Activated CD4-positive, alpha-beta T cell treated with anti-CD3 and anti-CD28 coated beads, Interleukin-2, amount 50 U/mL, for 16 hours (primary cell): ENCODE measurements at regions not wholly inside any gene's neighbourhood (a gene's known extent, or its start where the extent isn't known, plus 50 kb on each side); places are given as distances from the start of the nearest gene placed in this dataset.
"Not testable (repeated sequence)": the region's sequence is repeated elsewhere in the genome, so short reads cannot be mapped to it uniquely, and the experiment has no call there.

Source experiments
- DNase-seq: peaks from one replicate; pipeline ENCODE4 v3.0.0-alpha.2; 2020

- no peak for DNase-seq
Measured at GRCh38 chr18:60319129-60319528, 53.4 kb downstream of the MC4R start.

GRCh38 chr18:60311676-60312360 is 60.8 kb downstream of the MC4R start:
- DNase-seq, result no peak

GRCh38 chr18:60295674-60296073 is 76.9 kb downstream of the MC4R start:
- no peak for DNase-seq

DNA sequence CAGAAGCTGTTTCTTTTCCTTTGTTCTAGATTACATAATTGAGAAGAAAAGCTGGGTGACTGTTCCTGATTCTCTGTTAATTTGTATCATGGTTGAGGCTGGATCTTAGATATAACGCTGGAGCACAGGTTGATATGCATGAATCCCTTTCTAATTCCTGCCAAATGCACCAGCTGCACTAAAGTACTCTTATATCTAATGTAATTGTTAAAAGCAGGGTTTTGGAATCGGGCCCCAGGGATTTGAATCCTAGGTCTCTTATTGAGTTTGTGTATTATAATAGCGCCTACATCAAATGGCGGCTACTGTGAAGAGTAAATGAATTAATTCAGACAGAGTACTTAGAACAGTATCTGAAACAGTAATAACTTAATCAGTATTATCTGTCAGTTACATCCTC is 80.4 kb downstream of the MC4R start:
- DNase-seq, result no peak

GRCh38 chr18:60279391-60279790 is 93.2 kb downstream of the MC4R start:
- no peak for DNase-seq

GRCh38 chr18:60277855-60278480 is 94.6 kb downstream of the MC4R start:
- no peak for DNase-seq

DNA sequence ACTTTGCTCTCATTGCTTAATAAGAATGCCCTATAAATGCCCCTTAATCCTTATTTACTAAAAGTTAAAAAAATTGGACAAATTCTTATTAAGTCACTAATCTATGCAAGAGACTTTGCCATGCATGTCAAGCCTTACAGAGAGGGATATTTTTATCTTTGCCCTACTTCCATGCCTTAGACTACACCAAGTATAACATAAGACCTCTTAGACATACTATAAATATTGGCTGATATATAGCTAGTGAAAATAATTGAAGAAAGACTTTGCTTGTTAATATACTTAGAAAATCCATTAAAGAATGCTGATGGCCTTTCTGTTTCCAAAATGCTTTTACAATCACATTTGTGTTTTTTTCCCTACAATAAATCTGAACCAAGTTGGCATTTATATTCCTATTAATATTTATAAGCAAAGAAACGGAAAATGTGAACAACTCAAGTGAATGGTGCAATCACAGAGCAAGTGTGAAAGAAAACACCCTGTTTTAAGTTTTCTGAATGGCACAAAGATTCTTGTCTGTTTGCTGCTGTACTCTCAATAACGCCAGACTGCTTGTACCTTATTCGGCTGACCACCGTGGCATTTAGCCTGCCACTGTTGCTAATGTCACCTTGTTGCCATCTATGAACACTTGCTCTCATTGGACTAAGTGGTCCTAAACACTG is 105.0 kb downstream of the MC4R start:
- DNase-seq, result no peak

DNA sequence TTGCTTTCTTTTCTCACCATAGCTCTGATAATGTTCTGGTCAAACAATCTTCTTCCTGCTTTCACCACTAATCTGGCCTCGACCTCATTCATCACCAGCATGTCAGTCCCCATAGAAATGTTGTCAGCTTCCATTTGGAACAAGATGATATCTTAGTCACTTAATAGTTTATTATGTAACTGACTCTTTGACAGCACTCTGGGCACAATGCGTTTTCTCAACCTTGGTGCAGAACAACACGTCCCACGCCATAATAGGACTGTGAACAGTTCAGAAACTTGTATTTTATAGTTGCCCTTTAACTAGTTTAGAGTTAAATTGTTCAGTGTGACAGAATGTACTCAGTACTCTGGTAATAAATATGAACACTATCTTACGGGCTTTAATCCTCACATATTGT is 106.0 kb downstream of the MC4R start:
- no peak for DNase-seq

DNA sequence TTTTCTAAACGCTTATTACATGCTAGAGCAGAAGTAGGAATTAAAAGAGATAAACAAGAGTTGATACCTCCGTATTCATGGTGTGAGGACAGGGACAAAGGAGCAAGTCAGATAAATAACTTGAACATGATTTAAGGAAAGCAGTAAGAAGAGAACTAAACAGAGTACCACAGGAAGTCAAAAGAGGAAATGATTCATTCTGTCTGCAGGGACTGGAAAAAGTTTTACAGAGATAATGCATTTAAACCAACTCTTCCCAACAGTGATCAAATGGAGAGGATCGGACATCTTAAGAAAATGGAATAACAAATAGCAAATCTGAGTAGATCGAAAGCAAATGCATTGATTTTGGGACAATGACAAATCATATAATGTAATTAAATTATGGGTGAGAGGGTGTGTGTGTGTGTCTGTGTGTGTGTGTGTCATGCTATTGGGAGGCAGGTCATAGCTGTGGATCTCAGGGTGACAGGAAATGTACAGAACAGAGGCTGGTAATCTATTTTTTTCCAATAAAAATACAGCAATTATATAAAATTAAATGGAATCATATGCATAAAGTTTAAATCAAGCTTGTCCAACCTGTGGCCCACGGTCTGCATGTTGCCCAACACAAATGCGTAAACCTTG is 113.4 kb downstream of the MC4R start:
- DNase-seq, result peak; percentile 2

- DNase-seq, result no peak
Measured at GRCh38 chr18:60249388-60249787, 123.2 kb downstream of the MC4R start.

DNA sequence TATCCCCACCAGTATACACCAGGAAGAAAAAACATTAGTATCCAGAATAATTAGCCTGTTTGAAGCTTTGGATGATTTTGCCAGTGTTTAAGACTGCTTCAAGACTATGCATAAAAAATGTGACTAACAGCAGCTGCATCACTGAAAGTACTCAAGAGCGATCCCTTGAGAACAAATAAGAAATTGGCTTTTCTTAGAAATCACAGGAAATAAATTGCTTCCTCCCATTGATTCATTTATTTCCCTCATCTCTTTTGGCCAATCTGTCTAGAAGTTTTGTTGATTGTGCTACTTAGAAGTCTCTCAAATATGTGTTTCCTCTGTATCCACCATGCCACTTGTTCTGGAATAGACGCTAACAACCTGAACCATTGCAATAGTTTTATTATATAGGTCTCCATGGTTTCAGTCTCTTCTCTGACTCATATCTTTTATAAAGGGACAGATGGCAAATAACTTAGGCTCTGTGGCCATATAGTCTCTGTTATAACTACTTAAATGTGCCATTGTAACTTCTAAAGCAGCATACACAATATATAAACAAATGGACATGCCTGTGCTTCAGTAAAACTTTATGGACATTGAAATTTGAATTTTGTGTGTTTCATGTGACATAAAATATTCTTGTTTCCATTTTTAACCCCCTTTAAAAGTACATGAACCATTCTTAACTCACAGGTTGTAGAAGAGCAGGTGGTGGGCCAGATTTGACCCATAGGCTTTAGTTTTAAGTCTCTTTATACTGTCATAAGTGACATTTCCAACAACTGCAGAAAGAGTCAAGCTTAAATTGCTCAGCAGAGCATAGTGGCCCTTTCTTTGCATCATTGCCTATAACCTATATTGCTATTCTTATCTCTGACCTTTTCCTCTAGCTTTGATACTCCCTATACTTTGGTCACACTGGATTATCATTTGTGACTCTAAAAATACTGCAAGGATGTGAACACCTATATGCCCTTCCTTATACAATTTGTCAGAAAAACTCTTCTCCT is 123.9 kb downstream of the MC4R start:
- no peak for DNase-seq

GRCh38 chr18:60247103-60247502 is 125.5 kb downstream of the MC4R start:
- DNase-seq, result no peak

DNA sequence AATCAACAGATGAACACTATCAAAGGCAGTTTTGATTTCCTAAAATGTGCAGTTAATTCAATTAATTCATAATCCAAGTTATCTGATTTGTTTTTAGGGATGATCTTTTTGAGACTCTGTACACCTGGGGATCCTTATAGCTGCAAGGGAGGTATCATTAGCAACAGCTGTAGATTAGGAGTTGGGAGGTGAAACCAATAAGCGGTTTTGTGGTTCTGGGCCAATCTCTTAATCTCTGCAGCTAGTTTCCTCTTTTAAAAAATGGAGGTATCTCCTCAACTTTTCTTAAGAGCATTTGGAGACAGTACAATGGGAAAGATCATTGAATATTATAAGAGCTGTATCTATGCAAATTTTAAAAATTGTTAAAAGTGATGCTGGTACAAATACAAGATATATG is 126.0 kb downstream of the MC4R start:
- DNase-seq, result no peak

DNA sequence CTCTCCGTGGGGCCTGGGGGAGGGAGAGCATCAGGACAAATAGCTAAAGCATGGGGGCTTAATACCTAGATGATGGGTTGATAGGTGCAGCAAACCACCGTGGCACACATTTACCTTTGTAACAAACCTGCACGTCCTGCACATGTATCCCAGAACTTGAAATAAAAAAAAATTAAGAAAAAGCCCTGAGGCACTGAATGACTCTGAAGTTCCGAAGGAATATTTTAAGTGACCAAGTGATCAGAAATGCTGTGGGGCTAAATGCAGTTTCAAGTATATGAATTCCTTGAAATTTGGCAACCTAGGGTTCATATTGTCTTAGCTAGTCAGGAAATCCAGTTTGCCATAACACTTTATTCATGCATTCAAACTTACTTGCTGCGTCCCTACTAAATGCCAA is 127.5 kb downstream of the MC4R start:
- no peak for DNase-seq

- DNase-seq, result not testable (repeated sequence)
Measured at GRCh38 chr18:60239024-60239710, 133.4 kb downstream of the MC4R start.

GRCh38 chr18:60235164-60235563 is 137.4 kb downstream of the MC4R start:
- no peak for DNase-seq

GRCh38 chr18:60232541-60232940 is 140.0 kb downstream of the MC4R start:
- no peak for DNase-seq

GRCh38 chr18:60228609-60229595 is 143.7 kb downstream of the MC4R start:
- DNase-seq, result no peak

DNA sequence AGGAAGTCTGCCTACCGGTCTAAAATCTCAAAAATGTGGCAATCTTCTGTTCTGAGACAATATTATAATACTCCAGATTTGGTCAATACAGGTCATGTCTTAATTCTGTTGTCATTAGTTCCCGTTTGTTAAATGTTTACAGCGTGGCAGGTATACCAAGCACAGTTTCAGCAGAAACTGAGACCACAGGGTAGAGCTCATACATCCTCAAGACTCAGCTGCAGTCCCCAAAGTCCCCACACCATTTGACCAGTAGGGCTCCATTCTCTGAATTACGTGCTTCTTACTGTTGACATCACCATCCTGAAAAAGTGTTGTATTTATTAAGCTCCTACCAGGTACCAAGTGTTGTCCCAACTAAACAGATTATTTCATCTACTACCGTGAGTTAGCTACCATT is 157.1 kb downstream of the MC4R start:
- no peak for DNase-seq

- DNase-seq, result no peak
Measured at GRCh38 chr18:60209042-60209441, 163.5 kb downstream of the MC4R start.

GRCh38 chr18:60202708-60203107 is 169.9 kb downstream of the MC4R start:
- no peak for DNase-seq
